Body of pancreas (tissue), 4 donors: ENCODE measurements at regions not wholly inside any gene's neighbourhood (a gene's known extent, or its start where the extent isn't known, plus 50 kb on each side); places are given as distances from the start of the nearest gene placed in this dataset.

ENCODE experiments used
- ATAC-seq: fragments of 150-250 bp; one replicate; pipeline ENCODE4 v1.9.1; 2016
- DNase-seq, 4 donors: peaks; one replicate each; pipeline ENCODE4 v3.0.0-alpha.2; 2019
- H3K27ac ChIP-seq, 4 donors: fragments of 200-600 bp; sonication (generic); 1 replicate in 3 of 4; 2 replicates in 1 of 4; pipeline versions ENCODE4 v1.5.1 to v1.6.1; 2016 to 2019; ENCODE audit warnings: mild to moderate bottlenecking in 1 of 4, mixed read lengths in 1 of 4, moderate library complexity in 1 of 4
- H3K27me3 ChIP-seq, 2 donors: fragments of 200-600 bp; sonication (generic); one replicate each; pipeline ENCODE4 v1.6.0; 2016; ENCODE audit warnings: mild to moderate bottlenecking in 1 of 2
- H3K36me3 ChIP-seq, 2 donors: fragments of 200-600 bp; sonication (generic); replicated peaks in 1 of 2; 2 replicates each; pipeline ENCODE4 v1.5.1; 2016; ENCODE audit warnings: low read depth in 2 of 2; ENCODE audit not compliant: insufficient read depth in 1 of 2
- H3K4me1 ChIP-seq: fragments of 200-600 bp; sonication (generic); one replicate; pipeline ENCODE4 v1.6.0; 2016
- H3K4me3 ChIP-seq, 2 donors: fragments of 200-600 bp; sonication (generic); 1 replicate in 1 of 2; 2 replicates in 1 of 2; pipeline ENCODE4 v1.5.1; 2016 to 2019
- H3K9me3 ChIP-seq, 3 donors: fragments of 200-600 bp; sonication (generic); 1 replicate in 2 of 3; 2 replicates in 1 of 3; pipeline ENCODE4 v1.5.1; 2016
- POLR2A ChIP-seq, 3 donors: fragments of 450-650 bp; IDR thresholded peaks; one replicate each; pipeline ENCODE4 v1.6.1; 2016; ENCODE audit warnings: antibody characterized with exemption in 3 of 3, mild to moderate bottlenecking in 2 of 3
- WGBS, 2 donors: methylation state at CpG; one replicate each; pipeline ENCODE4 v1.1.5; 2017; 5-methylcytosine and 5-hydroxymethylcytosine counted together
- intact Hi-C: fragments of 100-400 bp; cut with DNase I; formaldehyde crosslinking; loops from one replicate; pipeline ENCODE4 v1.15.1; 2023
- TF ChIP-seq, protein P1 (sequence below), 7 experiments: fragments of 450-650 bp in 4 of 7; fragments of 200-600 bp in 3 of 7; sonication (generic) in 3 of 7; IDR thresholded peaks; one replicate each; pipeline ENCODE4 v1.5.1; 2016 to 2019; ENCODE audit warnings: antibody characterized with exemption in 7 of 7

DNA sequence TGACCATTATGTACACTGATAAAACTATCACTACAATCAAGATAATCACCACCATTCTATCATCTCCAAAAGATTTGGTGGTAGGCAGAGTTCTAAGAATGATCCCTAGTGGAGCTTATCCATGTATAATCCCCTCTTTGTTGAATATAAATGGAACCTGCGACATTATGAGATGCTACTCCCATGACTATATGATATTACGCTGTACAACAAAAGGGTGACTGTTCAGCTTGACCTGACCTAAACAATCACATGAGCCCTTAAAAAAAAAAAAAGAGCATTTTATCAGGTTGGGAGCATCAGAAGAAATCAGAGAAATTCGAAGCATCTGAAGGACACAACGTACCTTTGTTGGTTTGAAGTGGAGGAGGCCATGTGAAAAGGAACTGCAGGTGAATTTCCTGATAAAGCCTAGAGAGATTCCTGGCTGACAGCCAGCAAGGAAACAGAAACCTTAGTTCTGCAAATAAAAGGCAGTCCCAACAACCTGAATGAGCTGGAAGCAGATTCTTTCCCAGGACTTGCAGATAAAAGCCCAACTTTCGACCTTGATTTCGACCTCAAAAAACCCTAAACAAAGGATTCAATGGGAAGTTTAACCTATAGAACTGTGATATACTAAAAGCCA, 270.7 kb downstream of the ADRA2A start:
- peak; percentile 82 for ATAC-seq
- intact Hi-C loops = no loop called here

DNA sequence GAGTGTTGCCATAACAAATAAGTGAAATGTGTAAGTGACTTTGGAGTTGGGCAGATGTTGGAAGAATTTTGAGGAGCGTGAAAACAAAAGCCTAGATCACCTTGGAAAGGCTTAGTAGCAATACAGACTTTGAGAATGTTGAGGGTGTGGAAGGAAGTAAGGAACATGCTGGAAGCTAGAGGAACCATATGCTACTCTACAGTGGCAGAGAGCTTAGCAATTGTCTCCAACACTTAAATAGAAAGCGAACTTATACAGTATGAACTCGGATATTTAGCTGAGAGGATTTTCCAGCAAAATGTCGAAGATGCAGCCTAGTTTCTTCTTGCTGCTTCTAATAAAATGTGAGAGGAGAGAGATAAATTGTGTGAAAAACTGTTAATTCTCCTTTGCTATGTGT, 271.2 kb downstream of the ADRA2A start:
- Histone ChIP-seq H3K4me3 (no peak overlapping the region), H3K4me1 (peaks cover 12% of the 10 kb centered on the region), H3K36me3 (no peaks in the 10 kb centered on the region), H3K27ac (peak overlapping the region in 1 of 4 donors; percentile 31), H3K9me3 (no peaks in the 10 kb centered on the region), H3K27me3 (no peaks in the 10 kb centered on the region)
- intact Hi-C loops = no loop called here
- 63 to 71% methylated on average over 4 of the region's 4 CpGs for WGBS, 2 donors
- TF ChIP-seq, protein P1, sequence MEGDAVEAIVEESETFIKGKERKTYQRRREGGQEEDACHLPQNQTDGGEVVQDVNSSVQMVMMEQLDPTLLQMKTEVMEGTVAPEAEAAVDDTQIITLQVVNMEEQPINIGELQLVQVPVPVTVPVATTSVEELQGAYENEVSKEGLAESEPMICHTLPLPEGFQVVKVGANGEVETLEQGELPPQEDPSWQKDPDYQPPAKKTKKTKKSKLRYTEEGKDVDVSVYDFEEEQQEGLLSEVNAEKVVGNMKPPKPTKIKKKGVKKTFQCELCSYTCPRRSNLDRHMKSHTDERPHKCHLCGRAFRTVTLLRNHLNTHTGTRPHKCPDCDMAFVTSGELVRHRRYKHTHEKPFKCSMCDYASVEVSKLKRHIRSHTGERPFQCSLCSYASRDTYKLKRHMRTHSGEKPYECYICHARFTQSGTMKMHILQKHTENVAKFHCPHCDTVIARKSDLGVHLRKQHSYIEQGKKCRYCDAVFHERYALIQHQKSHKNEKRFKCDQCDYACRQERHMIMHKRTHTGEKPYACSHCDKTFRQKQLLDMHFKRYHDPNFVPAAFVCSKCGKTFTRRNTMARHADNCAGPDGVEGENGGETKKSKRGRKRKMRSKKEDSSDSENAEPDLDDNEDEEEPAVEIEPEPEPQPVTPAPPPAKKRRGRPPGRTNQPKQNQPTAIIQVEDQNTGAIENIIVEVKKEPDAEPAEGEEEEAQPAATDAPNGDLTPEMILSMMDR (IDR thresholded peaks at IDR 0.05) = no peak
- TF ChIP-seq POLR2A (IDR thresholded peaks at IDR 0.05) = no peak
- DNase-seq = no peak
- ATAC-seq = no peak

More for the DNA sequence above, 270.7 kb downstream of the ADRA2A start:
- Histone ChIP-seq H3K4me1 (peaks cover 12% of the 10 kb centered on the region), H3K36me3 (no peaks in the 10 kb centered on the region), H3K27ac (peak overlapping the region in 2 of 4 donors; percentile 31 to 32), H3K4me3 (no peak overlapping the region), H3K27me3 (no peaks in the 10 kb centered on the region), H3K9me3 (no peaks in the 10 kb centered on the region)
- WGBS, 2 donors = 18 to 24% methylated on average over 6 of the region's 6 CpGs
- DNase-seq = peak; percentile 81 to 91 (median 84)
- TF ChIP-seq, protein P1 (IDR thresholded peaks at IDR 0.05) = no peak
- TF ChIP-seq POLR2A (IDR thresholded peaks at IDR 0.05) = no peak

DNA sequence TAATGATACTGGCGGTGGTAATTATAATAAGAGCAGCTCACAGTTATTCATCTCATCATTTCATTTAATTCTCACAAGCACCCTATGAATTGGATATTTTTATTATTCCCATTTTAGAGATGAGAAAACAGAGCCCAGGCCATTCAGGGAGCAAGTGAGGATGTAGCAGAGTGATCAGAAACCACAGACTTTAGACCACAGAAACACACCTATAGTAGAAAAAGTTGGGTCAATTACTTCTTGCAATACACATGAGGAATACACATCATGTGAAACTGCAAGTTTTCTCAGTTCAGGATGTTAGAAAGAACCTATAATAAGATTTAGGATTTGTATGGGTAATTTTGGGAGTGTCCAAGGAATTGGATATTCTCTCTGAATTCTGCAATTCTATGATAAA, 278.0 kb downstream of the ADRA2A start:
- H3K36me3 ChIP-seq = no peaks in the 10 kb centered on the region

DNA sequence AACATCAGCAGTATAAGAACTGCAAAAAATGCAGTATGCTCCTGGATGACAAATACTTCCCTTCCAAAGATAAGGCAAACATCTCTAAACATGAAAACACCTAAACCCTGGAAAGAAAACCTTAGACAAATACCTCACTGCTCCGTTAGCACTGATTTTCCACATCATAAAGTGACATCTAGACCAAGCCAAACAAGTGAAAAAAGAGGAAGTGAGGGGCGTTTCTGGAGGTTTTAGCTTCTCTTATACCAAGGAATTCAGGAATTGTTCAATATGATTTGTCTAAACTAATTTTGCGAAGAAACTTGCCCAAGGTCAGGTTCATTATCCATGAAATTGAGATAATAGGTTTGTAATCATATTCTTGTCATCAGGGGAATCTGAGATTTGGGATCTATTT, 279.7 kb downstream of the ADRA2A start:
- Histone ChIP-seq H3K4me1 (no peaks in the 10 kb centered on the region), H3K4me3 (no peak overlapping the region), H3K27ac (no peak overlapping the region), H3K9me3 (no peaks in the 10 kb centered on the region), H3K27me3 (no peaks in the 10 kb centered on the region), H3K36me3 (no peaks in the 10 kb centered on the region)
- WGBS, 2 donors = 56 to 61% methylated on average over 3 of the region's 3 CpGs
- intact Hi-C loops = loop anchor here (10.0 kb wide), 1 partner anchor 282 kb away; the partner anchor contains the start of gene ADRA2A
- ATAC-seq = no peak
- no peak for TF ChIP-seq POLR2A (IDR thresholded peaks at IDR 0.05)
- TF ChIP-seq, protein P1 (IDR thresholded peaks at IDR 0.05) = no peak
- DNase-seq = no peak

More for the DNA sequence above, 278.0 kb downstream of the ADRA2A start:
- no peak for TF ChIP-seq POLR2A (IDR thresholded peaks at IDR 0.05)
- TF ChIP-seq, protein P1 (IDR thresholded peaks at IDR 0.05) = no peak
- Histone ChIP-seq H3K27me3 (no peaks in the 10 kb centered on the region), H3K4me1 (no peaks in the 10 kb centered on the region), H3K4me3 (no peak overlapping the region), H3K27ac (no peak overlapping the region), H3K9me3 (no peaks in the 10 kb centered on the region)
- no peak for ATAC-seq
- DNase-seq = no peak
- WGBS, 2 donors = 96 to 97% methylated on average over 1 of the region's 1 CpG
- intact Hi-C loops = loop anchor here (10.0 kb wide), 1 partner anchor 280 kb away; the partner anchor contains the start of gene ADRA2A

DNA sequence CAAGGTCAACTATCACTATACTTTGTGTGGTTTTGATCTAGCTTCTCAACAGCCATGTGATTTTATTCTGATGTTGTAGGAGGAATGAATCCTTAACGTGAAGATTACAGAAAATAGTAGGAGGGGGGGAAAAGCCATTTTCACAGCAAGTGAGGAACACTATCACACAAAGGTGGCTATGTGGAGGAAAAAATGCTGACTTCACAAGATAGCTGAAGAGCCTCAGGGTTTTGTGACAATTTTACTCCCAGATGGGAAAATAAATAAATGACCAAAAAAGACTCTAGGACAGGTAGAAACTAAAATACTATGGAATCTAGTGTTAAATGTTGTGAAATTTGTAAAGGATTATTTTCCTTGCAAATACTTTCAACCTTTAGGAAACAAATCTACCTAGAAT, 281.0 kb downstream of the ADRA2A start:
- no peaks in the 10 kb centered on the region for H3K36me3 ChIP-seq
- no peaks in the 10 kb centered on the region for H3K27me3 ChIP-seq
- H3K4me1 ChIP-seq = no peaks in the 10 kb centered on the region
- no peak overlapping the region for H3K4me3 ChIP-seq
- intact Hi-C loops = loop anchor here (10.0 kb wide), 1 partner anchor 283 kb away; the partner anchor contains the start of gene ADRA2A
- 28 to 50% methylated on average over 1 of the region's 1 CpG for WGBS, 2 donors
- TF ChIP-seq, protein P1 (IDR thresholded peaks at IDR 0.05) = no peak
- no peak for TF ChIP-seq POLR2A (IDR thresholded peaks at IDR 0.05)
- H3K9me3 ChIP-seq = no peaks in the 10 kb centered on the region
- ATAC-seq (no peak), DNase-seq (no peak)
- H3K27ac ChIP-seq = no peak overlapping the region
